ENCODE measurements at regions not wholly inside any gene's neighbourhood (a gene's known extent, or its start where the extent isn't known, plus 50 kb on each side); places are given as distances from the start of the nearest gene placed in this dataset.

- no peak for TF ChIP-seq EZH2 (IDR thresholded peaks at IDR 0.05; ENCODE audit: low read depth)
- TF ChIP-seq CTCF (conservative IDR thresholded peaks at IDR 0.05), result no peak
Measured at GRCh38 chr5:36422952-36423351, 121.2 kb upstream of the RANBP3L start.
